Activated CD4-positive, alpha-beta T cell treated with anti-CD3 and anti-CD28 coated beads, Interleukin-2, amount 10 ng/mL, durations not matched to agents 7 days and 5 days (primary cell): ENCODE measurements at regions not wholly inside any gene's neighbourhood (a gene's known extent, or its start where the extent isn't known, plus 50 kb on each side); places are given as distances from the start of the nearest gene placed in this dataset.

Experiments
- CTCF ChIA-PET: fragments of 350-600 bp; sonication (Branson Sonifier 250); formaldehyde crosslinking; loops from one replicate; lab custom pipeline; 2021; ENCODE audit warnings: antibody characterized with exemption; lab: Charles Lee
- POLR2A ChIA-PET: fragments of 350-600 bp; sonication (Branson Sonifier 250); formaldehyde crosslinking; loops from one replicate; lab custom pipeline; 2021; ENCODE audit warnings: antibody characterized with exemption; lab: Charles Lee
- DNase-seq: peaks from one replicate; pipeline ENCODE4 v3.0.0-alpha.2; 2020
- H3K27ac Mint-ChIP-seq: one replicate; pipeline ENCODE4 v1.8.0; 2021; ENCODE audit warnings: mild to moderate bottlenecking, moderate library complexity, mixed read lengths
- H3K27me3 Mint-ChIP-seq: one replicate; pipeline ENCODE4 v1.8.0; 2021; ENCODE audit warnings: mixed read lengths
- H3K36me3 Mint-ChIP-seq: one replicate; pipeline ENCODE4 v1.8.0; 2021; ENCODE audit warnings: low read depth, mixed read lengths
- H3K4me1 Mint-ChIP-seq: one replicate; pipeline ENCODE4 v1.8.0; 2021; ENCODE audit warnings: mixed read lengths
- H3K4me3 Mint-ChIP-seq: one replicate; pipeline ENCODE4 v1.8.0; 2021; ENCODE audit warnings: mild to moderate bottlenecking, moderate library complexity, mixed read lengths
- H3K9me3 Mint-ChIP-seq: one replicate; pipeline ENCODE4 v1.8.0; 2021; ENCODE audit warnings: mixed read lengths

GRCh38 chr1:58032611-58033073 lies 513.9 kb downstream of the OMA1 start:
- H3K27ac Mint-ChIP-seq = no peak overlapping the region
- H3K4me1 Mint-ChIP-seq = no peaks in the 10 kb centered on the region
- H3K36me3 Mint-ChIP-seq = no peaks in the 10 kb centered on the region
- peaks cover 17% of the 10 kb centered on the region for H3K27me3 Mint-ChIP-seq
- no peaks in the 10 kb centered on the region for H3K9me3 Mint-ChIP-seq
- POLR2A ChIA-PET = no interaction called here
- no peak for DNase-seq
- no peak overlapping the region for H3K4me3 Mint-ChIP-seq
- CTCF ChIA-PET = interaction anchor here (0.6 kb wide), 1 partner anchor 1724 kb away, joined by 3 read pairs; no protein-coding TSS in a partner anchor

- Mint-ChIP-seq H3K4me1 (no peaks in the 10 kb centered on the region), H3K27ac (no peak overlapping the region), H3K9me3 (no peaks in the 10 kb centered on the region), H3K36me3 (no peaks in the 10 kb centered on the region), H3K4me3 (no peak overlapping the region), H3K27me3 (peaks cover 17% of the 10 kb centered on the region)
- CTCF ChIA-PET = interaction anchor here (0.6 to 1.2 kb wide), 3 partner anchors 9 to 47 kb away, joined by 3 to 5 read pairs (median 3); no protein-coding TSS in a partner anchor
- no peak for DNase-seq
- POLR2A ChIA-PET = no interaction called here
Observed at GRCh38 chr1:58031416-58031815, 515.1 kb downstream of the OMA1 start.

- no peaks in the 10 kb centered on the region for H3K4me1 Mint-ChIP-seq
- no peaks in the 10 kb centered on the region for H3K36me3 Mint-ChIP-seq
- ChIA-PET CTCF (interaction anchor here (1.2 kb wide), 1 partner anchor 10 kb away, joined by 3 read pairs; no protein-coding TSS in a partner anchor), POLR2A (no interaction called here)
- no peaks in the 10 kb centered on the region for H3K9me3 Mint-ChIP-seq
- no peak for DNase-seq
- no peak overlapping the region for H3K27ac Mint-ChIP-seq
- no peak overlapping the region for H3K4me3 Mint-ChIP-seq
- H3K27me3 Mint-ChIP-seq = peaks cover 17% of the 10 kb centered on the region
Observed at GRCh38 chr1:58030456-58030855, 516.1 kb downstream of the OMA1 start.

- no peaks in the 10 kb centered on the region for H3K36me3 Mint-ChIP-seq
- CTCF ChIA-PET = interaction anchor here (1.6 kb wide), 1 partner anchor 14 kb away, joined by 3 read pairs; no protein-coding TSS in a partner anchor
- no peak overlapping the region for H3K27ac Mint-ChIP-seq
- POLR2A ChIA-PET = no interaction called here
- DNase-seq = no peak
- peaks cover 1% of the 10 kb centered on the region for H3K27me3 Mint-ChIP-seq
- no peaks in the 10 kb centered on the region for H3K9me3 Mint-ChIP-seq
- no peaks in the 10 kb centered on the region for H3K4me1 Mint-ChIP-seq
- H3K4me3 Mint-ChIP-seq = no peak overlapping the region
Observed at GRCh38 chr1:58017641-58018040, 528.9 kb downstream of the OMA1 start.

- Mint-ChIP-seq H3K27me3 (no peaks in the 10 kb centered on the region), H3K27ac (no peak overlapping the region), H3K4me3 (no peak overlapping the region), H3K9me3 (no peaks in the 10 kb centered on the region), H3K4me1 (no peaks in the 10 kb centered on the region), H3K36me3 (no peaks in the 10 kb centered on the region)
- POLR2A ChIA-PET = no interaction called here
- CTCF ChIA-PET = no interaction called here
- no peak for DNase-seq
Observed at GRCh38 chr1:58013237-58013636, 533.3 kb downstream of the OMA1 start.

- no peak overlapping the region for H3K27ac Mint-ChIP-seq
- ChIA-PET POLR2A (no interaction called here), CTCF (no interaction called here)
- no peak for DNase-seq
- H3K36me3 Mint-ChIP-seq = no peaks in the 10 kb centered on the region
- H3K4me1 Mint-ChIP-seq = no peaks in the 10 kb centered on the region
- no peak overlapping the region for H3K4me3 Mint-ChIP-seq
- H3K9me3 Mint-ChIP-seq = no peaks in the 10 kb centered on the region
- H3K27me3 Mint-ChIP-seq = no peaks in the 10 kb centered on the region
Observed at GRCh38 chr1:58011978-58012377, 534.5 kb downstream of the OMA1 start.

- Mint-ChIP-seq H3K27me3 (peaks cover 2% of the 10 kb centered on the region), H3K27ac (no peak overlapping the region), H3K9me3 (no peaks in the 10 kb centered on the region), H3K4me3 (no peak overlapping the region), H3K36me3 (no peaks in the 10 kb centered on the region), H3K4me1 (no peaks in the 10 kb centered on the region)
- CTCF ChIA-PET = interaction anchor here (1.1 kb wide), 1 partner anchor 14 kb away, joined by 4 read pairs; no protein-coding TSS in a partner anchor
- DNase-seq = no peak
- POLR2A ChIA-PET = no interaction called here
Observed at GRCh38 chr1:58006421-58007046, 540.0 kb downstream of the OMA1 start.

GRCh38 chr1:58005212-58005611 lies 541.3 kb downstream of the OMA1 start:
- DNase-seq = no peak
- H3K4me3 Mint-ChIP-seq = no peak overlapping the region
- H3K27me3 Mint-ChIP-seq = peaks cover 7% of the 10 kb centered on the region
- H3K4me1 Mint-ChIP-seq = no peaks in the 10 kb centered on the region
- POLR2A ChIA-PET = no interaction called here
- H3K36me3 Mint-ChIP-seq = no peaks in the 10 kb centered on the region
- CTCF ChIA-PET = interaction anchor here (2.2 kb wide), 1 partner anchor 12 kb away, joined by 5 read pairs; no protein-coding TSS in a partner anchor
- no peak overlapping the region for H3K27ac Mint-ChIP-seq
- H3K9me3 Mint-ChIP-seq = no peaks in the 10 kb centered on the region

GRCh38 chr1:58003988-58004387 lies 542.5 kb downstream of the OMA1 start:
- Mint-ChIP-seq H3K27me3 (peaks cover 7% of the 10 kb centered on the region), H3K36me3 (no peaks in the 10 kb centered on the region), H3K4me1 (no peaks in the 10 kb centered on the region), H3K4me3 (no peak overlapping the region), H3K27ac (no peak overlapping the region), H3K9me3 (no peaks in the 10 kb centered on the region)
- ChIA-PET CTCF (interaction anchor here (2.2 kb wide), 1 partner anchor 11 kb away, joined by 5 read pairs; no protein-coding TSS in a partner anchor), POLR2A (no interaction called here)
- DNase-seq = no peak

GRCh38 chr1:58003059-58003458 lies 543.5 kb downstream of the OMA1 start:
- Mint-ChIP-seq H3K4me3 (no peak overlapping the region), H3K27me3 (peaks cover 7% of the 10 kb centered on the region), H3K36me3 (no peaks in the 10 kb centered on the region), H3K27ac (no peak overlapping the region), H3K4me1 (no peaks in the 10 kb centered on the region), H3K9me3 (no peaks in the 10 kb centered on the region)
- no peak for DNase-seq
- ChIA-PET CTCF (no interaction called here), POLR2A (no interaction called here)

- Mint-ChIP-seq H3K4me3 (no peak overlapping the region), H3K27me3 (peaks cover 7% of the 10 kb centered on the region), H3K27ac (no peak overlapping the region), H3K36me3 (no peaks in the 10 kb centered on the region), H3K4me1 (no peaks in the 10 kb centered on the region), H3K9me3 (no peaks in the 10 kb centered on the region)
- DNase-seq = no peak
- ChIA-PET CTCF (no interaction called here), POLR2A (no interaction called here)
Observed at GRCh38 chr1:58000821-58001220, 545.7 kb downstream of the OMA1 start.

GRCh38 chr1:58000116-58000515 lies 546.4 kb downstream of the OMA1 start:
- Mint-ChIP-seq H3K27ac (no peak overlapping the region), H3K9me3 (no peaks in the 10 kb centered on the region), H3K36me3 (no peaks in the 10 kb centered on the region), H3K27me3 (peaks cover 7% of the 10 kb centered on the region), H3K4me1 (no peaks in the 10 kb centered on the region), H3K4me3 (no peak overlapping the region)
- POLR2A ChIA-PET = no interaction called here
- CTCF ChIA-PET = no interaction called here
- DNase-seq = no peak

GRCh38 chr1:57996400-57996799 lies 550.1 kb downstream of the OMA1 start:
- H3K4me1 Mint-ChIP-seq = no peaks in the 10 kb centered on the region
- H3K9me3 Mint-ChIP-seq = no peaks in the 10 kb centered on the region
- no peak overlapping the region for H3K4me3 Mint-ChIP-seq
- no peak for DNase-seq
- H3K27ac Mint-ChIP-seq = no peak overlapping the region
- no peaks in the 10 kb centered on the region for H3K36me3 Mint-ChIP-seq
- ChIA-PET POLR2A (no interaction called here), CTCF (no interaction called here)
- peaks cover 5% of the 10 kb centered on the region for H3K27me3 Mint-ChIP-seq

GRCh38 chr1:57991289-57991688 lies 555.2 kb downstream of the OMA1 start:
- Mint-ChIP-seq H3K4me1 (peaks cover 3% of the 10 kb centered on the region), H3K27ac (no peak overlapping the region), H3K4me3 (no peak overlapping the region), H3K27me3 (no peaks in the 10 kb centered on the region), H3K36me3 (no peaks in the 10 kb centered on the region), H3K9me3 (no peaks in the 10 kb centered on the region)
- DNase-seq = no peak
- CTCF ChIA-PET = no interaction called here
- POLR2A ChIA-PET = no interaction called here
